ENCODE measurements at regions not wholly inside any gene's neighbourhood (a gene's known extent, or its start where the extent isn't known, plus 50 kb on each side); places are given as distances from the start of the nearest gene placed in this dataset.

GRCh38 chr6:71205336-71205956 lies 83.2 kb upstream of the OGFRL1 start:
- no peak overlapping the region for H3K4me3 Mint-ChIP-seq
- H3K27ac Mint-ChIP-seq, result no peak overlapping the region
- Histone ChIP-seq H3K36me3 (ENCODE audit: insufficient read depth, low read length) (no peaks in the 10 kb centered on the region), H3K4me3 (ENCODE audit: low read length) (no peak overlapping the region), H3K27me3 (ENCODE audit: control insufficient read depth in 1 of 2, insufficient read depth in 2 of 2, low read length in 2 of 2) (peaks cover 0 to 3% of the 10 kb centered on the region in 2 experiments), H3K9me3 (ENCODE audit: control insufficient read depth in 1 of 2, insufficient read depth in 1 of 2, low read length in 2 of 2) (no peaks in the 10 kb centered on the region), H3K4me1 (ENCODE audit: insufficient read depth, low read length) (no peaks in the 10 kb centered on the region), H3K27ac (ENCODE audit: low read depth in 1 of 2, low read length in 2 of 2) (no peak overlapping the region)
- H3K9me3 Mint-ChIP-seq, result no peaks in the 10 kb centered on the region
- no peaks in the 10 kb centered on the region for H3K4me1 Mint-ChIP-seq (ENCODE audit: low read depth)
- POLR2A ChIA-PET, result no interaction called here
- CTCF ChIA-PET, result no interaction called here
- intact Hi-C loops (cut with DNase I, micrococcal nuclease), result no loop called here
- ATAC-seq (ENCODE audit: poor library complexity) (no peak), DNase-seq (no peak)
- no peak for TF ChIP-seq CTCF (IDR thresholded peaks at IDR 0.05)
- peaks cover 4% of the 10 kb centered on the region for H3K27me3 Mint-ChIP-seq
- H3K36me3 Mint-ChIP-seq (ENCODE audit: low read depth), result no peaks in the 10 kb centered on the region

- H3K27me3 ChIP-seq (ENCODE audit: control insufficient read depth in 1 of 2, insufficient read depth in 2 of 2, low read length in 2 of 2), result peaks cover 0 to 3% of the 10 kb centered on the region in 2 experiments
- no peak overlapping the region for H3K4me3 ChIP-seq (ENCODE audit: low read length)
- Mint-ChIP-seq H3K4me3 (no peak overlapping the region), H3K27ac (no peak overlapping the region), H3K36me3 (ENCODE audit: low read depth) (no peaks in the 10 kb centered on the region), H3K9me3 (no peaks in the 10 kb centered on the region), H3K4me1 (ENCODE audit: low read depth) (no peaks in the 10 kb centered on the region), H3K27me3 (peaks cover 4% of the 10 kb centered on the region)
- H3K4me1 ChIP-seq (ENCODE audit: insufficient read depth, low read length), result no peaks in the 10 kb centered on the region
- no peak for TF ChIP-seq CTCF (IDR thresholded peaks at IDR 0.05)
- CTCF ChIA-PET, result no interaction called here
- POLR2A ChIA-PET, result no interaction called here
- no peak for DNase-seq
- no peaks in the 10 kb centered on the region for H3K9me3 ChIP-seq (ENCODE audit: control insufficient read depth in 1 of 2, insufficient read depth in 1 of 2, low read length in 2 of 2)
- no peak for ATAC-seq (ENCODE audit: poor library complexity)
- no peaks in the 10 kb centered on the region for H3K36me3 ChIP-seq (ENCODE audit: insufficient read depth, low read length)
- intact Hi-C loops (cut with DNase I, micrococcal nuclease), result no loop called here
- H3K27ac ChIP-seq (ENCODE audit: low read depth in 1 of 2, low read length in 2 of 2), result no peak overlapping the region
Measured at GRCh38 chr6:71206089-71206488, 82.5 kb upstream of the OGFRL1 start.

GRCh38 chr6:71209206-71209605 lies 79.4 kb upstream of the OGFRL1 start:
- no peaks in the 10 kb centered on the region for H3K36me3 ChIP-seq (ENCODE audit: insufficient read depth, low read length)
- ChIA-PET POLR2A (no interaction called here), CTCF (no interaction called here)
- H3K27me3 ChIP-seq (ENCODE audit: control insufficient read depth in 1 of 2, insufficient read depth in 2 of 2, low read length in 2 of 2), result peaks cover 0 to 3% of the 10 kb centered on the region in 2 experiments
- H3K4me3 ChIP-seq (ENCODE audit: low read length), result no peak overlapping the region
- no peak overlapping the region for H3K27ac ChIP-seq (ENCODE audit: low read depth in 1 of 2, low read length in 2 of 2)
- Mint-ChIP-seq H3K27ac (no peak overlapping the region), H3K27me3 (no peaks in the 10 kb centered on the region), H3K4me3 (no peak overlapping the region), H3K4me1 (ENCODE audit: low read depth) (no peaks in the 10 kb centered on the region), H3K9me3 (no peaks in the 10 kb centered on the region), H3K36me3 (ENCODE audit: low read depth) (no peaks in the 10 kb centered on the region)
- no peak for DNase-seq
- TF ChIP-seq CTCF (IDR thresholded peaks at IDR 0.05), result no peak
- H3K4me1 ChIP-seq (ENCODE audit: insufficient read depth, low read length), result no peaks in the 10 kb centered on the region
- ATAC-seq (ENCODE audit: poor library complexity), result no peak
- intact Hi-C loops (cut with DNase I, micrococcal nuclease), result no loop called here
- no peaks in the 10 kb centered on the region for H3K9me3 ChIP-seq (ENCODE audit: control insufficient read depth in 1 of 2, insufficient read depth in 1 of 2, low read length in 2 of 2)

Measured in CD4-positive, alpha-beta T cell (primary cell).